Skeletal muscle cell (primary cell): ENCODE measurements at regions not wholly inside any gene's neighbourhood (a gene's known extent, or its start where the extent isn't known, plus 50 kb on each side); places are given as distances from the start of the nearest gene placed in this dataset.
A peak's percentile ranks its signal among the peaks of the same experiment; 100 is the strongest.

Experiments used
- DNase-seq: peaks from one replicate; pipeline ENCODE4 v3.0.0-alpha.2; 2010; ENCODE audit warnings: low read depth
- H3K4me3 ChIP-seq: 2 replicates; pipeline ENCODE4 v1.5.1; 2011; ENCODE audit warnings: low read depth, mild to moderate bottlenecking, control low read depth, low read length, moderate library complexity

DNA sequence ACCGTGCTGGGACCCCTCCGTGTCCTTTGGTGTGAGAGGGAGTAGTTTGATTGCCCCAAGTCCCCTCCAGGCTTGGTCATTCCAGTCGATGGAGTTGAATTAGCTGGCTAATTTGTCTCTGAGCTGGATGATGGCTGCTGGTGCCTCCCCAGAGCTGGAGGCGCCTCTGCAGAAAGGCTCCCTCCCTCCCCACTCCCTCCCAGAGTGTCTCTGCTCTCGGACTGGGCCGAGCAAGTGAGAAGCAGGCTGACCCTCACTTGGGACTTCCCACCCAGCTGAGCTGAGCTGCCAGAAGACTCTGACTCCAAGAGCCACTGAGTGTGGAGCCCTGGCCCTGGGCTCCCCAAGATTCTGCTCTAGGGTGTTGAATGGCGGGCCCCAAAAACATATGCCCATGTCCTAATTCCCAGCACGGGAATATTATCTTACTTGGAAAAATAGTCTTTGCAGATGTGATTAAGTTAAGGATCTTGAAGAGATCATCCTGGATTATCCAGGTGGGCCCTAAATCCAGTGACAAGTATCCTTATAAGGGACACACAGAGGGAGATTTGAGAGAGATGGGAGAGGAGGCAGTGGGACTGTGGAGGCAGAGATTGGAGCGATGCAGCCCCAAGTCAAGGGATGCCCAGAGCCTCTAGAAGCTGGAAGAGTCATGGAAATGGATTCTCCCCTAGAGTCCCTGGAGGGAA is 60.7 kb upstream of the TLE3 start:
- no peak overlapping the region for H3K4me3 ChIP-seq
- DNase-seq, result no peak

- H3K4me3 ChIP-seq, result no peak overlapping the region
- peak; percentile 43 for DNase-seq
Observed at GRCh38 chr15:70156671-70157271, 59.1 kb upstream of the TLE3 start.

DNA sequence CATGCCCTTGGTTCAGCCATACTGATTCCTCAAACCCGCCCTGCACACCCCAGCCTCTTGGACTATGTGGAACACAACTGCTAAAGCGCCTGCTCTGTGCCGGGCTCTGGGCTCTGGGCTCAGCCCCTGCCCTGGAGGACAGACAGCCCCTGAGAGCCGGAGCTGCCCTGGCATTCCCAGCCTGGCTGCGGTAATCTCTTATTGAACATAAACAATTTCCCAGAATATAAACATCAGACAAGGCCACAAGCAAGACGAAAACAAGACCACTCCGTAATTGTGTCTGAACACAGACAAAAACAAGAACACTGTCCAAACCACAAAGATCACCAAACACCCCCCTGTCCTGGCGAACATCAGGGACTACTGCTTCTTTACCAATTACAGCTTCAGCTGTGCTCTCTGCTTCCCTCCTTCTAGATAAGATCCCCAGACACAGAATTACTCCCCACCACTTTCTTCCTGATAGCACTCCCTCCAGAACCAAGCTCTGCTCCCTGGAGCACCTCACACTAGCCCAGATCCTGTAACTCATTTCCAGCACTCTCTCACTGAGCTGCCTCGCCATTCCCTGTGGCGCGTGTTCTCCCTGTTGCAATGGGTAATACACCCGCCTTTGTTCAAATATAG is 57.1 kb upstream of the TLE3 start:
- no peak overlapping the region for H3K4me3 ChIP-seq
- DNase-seq, result no peak

DNA sequence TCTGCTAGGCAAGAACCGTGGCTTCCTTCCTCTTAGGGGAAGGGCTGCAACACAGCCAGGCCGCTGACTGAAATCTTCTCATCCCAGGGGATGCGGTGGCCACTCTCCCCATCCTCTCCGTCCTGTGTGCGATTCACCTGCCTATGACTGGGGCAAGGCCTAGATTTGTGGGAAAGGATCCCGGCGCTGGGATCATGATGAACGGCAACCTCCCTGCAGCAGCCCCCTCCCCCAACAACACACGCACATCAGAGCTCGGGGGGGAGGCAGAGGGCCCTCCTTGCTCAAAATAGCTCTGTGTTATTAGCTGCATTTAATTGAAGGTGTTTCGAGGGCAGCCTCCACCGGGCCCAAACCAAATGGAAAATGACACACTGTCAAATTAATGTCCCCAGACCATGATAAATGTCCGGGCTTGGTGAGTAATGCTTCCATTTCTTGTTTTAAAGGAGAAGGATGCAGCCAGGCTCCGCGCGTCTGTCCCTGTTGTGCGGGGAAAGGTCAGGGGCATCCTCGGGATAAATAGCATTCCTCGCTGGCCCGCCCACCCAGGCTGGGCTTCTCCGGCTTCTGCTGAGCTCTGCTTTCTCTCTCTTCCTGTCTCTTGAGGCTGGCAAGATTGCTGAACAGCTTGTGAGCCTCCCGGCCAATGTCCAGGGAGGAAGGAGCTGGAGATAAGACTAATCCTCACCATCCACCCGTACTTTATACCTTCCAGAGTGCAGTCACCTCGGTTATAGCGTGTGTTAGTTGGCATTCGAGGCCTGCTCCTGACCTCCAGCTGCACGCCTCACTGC is 56.4 kb upstream of the TLE3 start:
- no peak for DNase-seq
- no peak overlapping the region for H3K4me3 ChIP-seq

DNA sequence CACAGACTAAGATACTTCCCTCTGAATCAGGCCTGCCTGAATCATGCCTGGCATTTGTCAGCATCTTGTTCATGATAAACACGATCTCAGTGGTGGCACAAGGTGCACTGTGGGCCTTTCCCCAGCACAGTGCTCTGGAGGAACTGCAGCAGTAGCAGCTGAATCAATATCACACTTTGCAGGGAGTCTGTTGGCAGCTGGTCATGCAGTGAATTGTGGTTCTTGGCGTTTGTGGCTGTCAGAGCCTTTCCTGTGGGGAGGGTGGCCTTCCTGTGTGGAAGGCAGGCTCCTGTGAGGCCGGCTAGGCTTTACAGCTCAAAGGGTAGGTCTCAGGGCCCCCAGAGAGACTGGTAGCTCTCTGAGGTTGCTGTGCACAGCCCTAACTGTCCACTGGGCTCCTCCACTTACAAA is 54.4 kb upstream of the TLE3 start:
- peak; percentile 56 for DNase-seq
- no peak overlapping the region for H3K4me3 ChIP-seq

GRCh38 chr15:70151462-70151861 is 53.7 kb upstream of the TLE3 start:
- DNase-seq, result no peak
- H3K4me3 ChIP-seq, result no peak overlapping the region

- DNase-seq, result no peak
- no peak overlapping the region for H3K4me3 ChIP-seq
Observed at GRCh38 chr15:70151003-70151402, 53.3 kb upstream of the TLE3 start.

DNA sequence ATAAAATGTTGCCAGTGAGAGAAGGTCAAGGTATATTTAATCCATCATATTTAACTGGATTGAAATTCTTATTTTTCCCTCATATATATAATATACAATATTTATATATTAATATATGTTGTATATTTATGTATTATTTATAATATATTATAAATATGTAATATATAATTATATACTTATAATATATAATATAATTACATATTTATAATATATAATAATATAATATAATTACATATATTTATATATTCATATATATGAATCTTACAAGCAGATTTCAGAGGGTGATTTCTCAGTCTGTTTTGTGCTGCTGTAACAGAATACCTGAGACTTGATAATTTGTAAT is 52.7 kb upstream of the TLE3 start:
- no peak overlapping the region for H3K4me3 ChIP-seq
- DNase-seq, result no peak

DNA sequence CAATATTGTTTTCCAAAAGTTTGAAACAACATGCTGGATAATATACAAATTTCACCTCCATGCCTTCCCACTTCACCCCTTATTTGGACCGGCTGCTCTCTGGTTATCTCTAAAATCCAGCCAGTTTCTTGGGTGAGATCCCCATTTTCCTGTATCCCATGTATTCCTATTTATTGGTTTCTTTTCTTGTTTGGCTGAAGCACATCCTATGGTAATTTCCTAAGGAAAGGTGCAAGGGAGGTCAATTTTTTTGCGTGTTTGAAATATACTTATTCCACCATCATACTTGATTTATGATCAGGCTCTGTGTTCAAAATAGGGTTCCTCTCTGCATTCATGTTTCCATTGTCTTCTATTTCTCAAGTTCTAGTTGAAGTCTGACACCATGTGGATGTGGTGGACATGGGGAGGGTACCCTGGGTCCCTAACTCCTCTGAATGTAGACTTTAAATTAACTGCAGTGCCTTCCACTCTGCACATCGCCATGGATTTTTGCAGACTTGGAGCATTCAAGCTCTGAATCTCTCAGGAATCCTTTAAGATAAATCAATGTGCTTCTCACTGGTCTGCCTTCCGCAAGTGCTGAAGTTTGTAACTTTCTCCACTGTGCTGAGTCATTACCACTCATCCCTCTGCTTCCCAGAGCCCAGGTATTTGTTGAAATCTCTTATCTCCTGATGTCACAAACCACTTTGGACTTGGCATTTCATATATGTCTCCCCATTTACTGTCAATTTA is 52.1 kb upstream of the TLE3 start:
- no peak overlapping the region for H3K4me3 ChIP-seq
- no peak for DNase-seq

GRCh38 chr15:70147778-70148177 is 50.1 kb upstream of the TLE3 start:
- H3K4me3 ChIP-seq, result no peak overlapping the region
- DNase-seq, result no peak
